GM12873 (cell line): ENCODE measurements at regions not wholly inside any gene's neighbourhood (a gene's known extent, or its start where the extent isn't known, plus 50 kb on each side); places are given as distances from the start of the nearest gene placed in this dataset.

Experiments used
- CTCF ChIP-seq: IDR thresholded peaks from 2 replicates; pipeline ENCODE4 v1.5.1; 2012; ENCODE audit warnings: low read depth, mild to moderate bottlenecking, moderate library complexity, low read length, control low read depth; ENCODE audit not compliant: insufficient read depth; ENCODE audit errors: missing control alignments

- TF ChIP-seq CTCF, result no peak
Observed at GRCh38 chr2:171244970-171245782, 84.5 kb upstream of the TLK1 start.

- TF ChIP-seq CTCF, result no peak
Observed at GRCh38 chr2:171244466-171244969, 83.8 kb upstream of the TLK1 start.

GRCh38 chr2:171241771-171242170, 81.1 kb upstream of the TLK1 start:
- no peak for TF ChIP-seq CTCF

- no peak for TF ChIP-seq CTCF
Observed at GRCh38 chr2:171238946-171239345, 78.3 kb upstream of the TLK1 start.

- TF ChIP-seq CTCF, result no peak
Observed at GRCh38 chr2:171237751-171238505, 77.2 kb upstream of the TLK1 start.

- no peak for TF ChIP-seq CTCF
Observed at GRCh38 chr2:171235262-171235881, 74.7 kb upstream of the TLK1 start.

- no peak for TF ChIP-seq CTCF
Observed at GRCh38 chr2:171230176-171230575, 69.5 kb upstream of the TLK1 start.
